ENCODE measurements at regions not wholly inside any gene's neighbourhood (a gene's known extent, or its start where the extent isn't known, plus 50 kb on each side); places are given as distances from the start of the nearest gene placed in this dataset.

- intact Hi-C loops (cut with micrococcal nuclease), result loop anchor here (5.0 kb wide), 1 partner anchor 462 kb away; no protein-coding TSS in a partner anchor
- Histone ChIP-seq H3K4me1 (peaks cover 52% of the 10 kb centered on the region), H3K27ac (replicated peaks) (peak overlapping the region; percentile 76), H3K36me3 (no peaks in the 10 kb centered on the region), H3K27me3 (ENCODE audit: low read depth) (no peaks in the 10 kb centered on the region), H3K4me3 (no peak overlapping the region), H3K9me3 (replicated peaks) (no peaks in the 10 kb centered on the region)
- DNase-seq, result no peak
- TF ChIP-seq, protein P1, sequence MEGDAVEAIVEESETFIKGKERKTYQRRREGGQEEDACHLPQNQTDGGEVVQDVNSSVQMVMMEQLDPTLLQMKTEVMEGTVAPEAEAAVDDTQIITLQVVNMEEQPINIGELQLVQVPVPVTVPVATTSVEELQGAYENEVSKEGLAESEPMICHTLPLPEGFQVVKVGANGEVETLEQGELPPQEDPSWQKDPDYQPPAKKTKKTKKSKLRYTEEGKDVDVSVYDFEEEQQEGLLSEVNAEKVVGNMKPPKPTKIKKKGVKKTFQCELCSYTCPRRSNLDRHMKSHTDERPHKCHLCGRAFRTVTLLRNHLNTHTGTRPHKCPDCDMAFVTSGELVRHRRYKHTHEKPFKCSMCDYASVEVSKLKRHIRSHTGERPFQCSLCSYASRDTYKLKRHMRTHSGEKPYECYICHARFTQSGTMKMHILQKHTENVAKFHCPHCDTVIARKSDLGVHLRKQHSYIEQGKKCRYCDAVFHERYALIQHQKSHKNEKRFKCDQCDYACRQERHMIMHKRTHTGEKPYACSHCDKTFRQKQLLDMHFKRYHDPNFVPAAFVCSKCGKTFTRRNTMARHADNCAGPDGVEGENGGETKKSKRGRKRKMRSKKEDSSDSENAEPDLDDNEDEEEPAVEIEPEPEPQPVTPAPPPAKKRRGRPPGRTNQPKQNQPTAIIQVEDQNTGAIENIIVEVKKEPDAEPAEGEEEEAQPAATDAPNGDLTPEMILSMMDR (IDR thresholded peaks at IDR 0.05; ENCODE audit: borderline replicate concordance), result no peak
These were observed 99.3 kb downstream of the KLF4 start for GRCh38 chr9:107390279-107390678.

DNA sequence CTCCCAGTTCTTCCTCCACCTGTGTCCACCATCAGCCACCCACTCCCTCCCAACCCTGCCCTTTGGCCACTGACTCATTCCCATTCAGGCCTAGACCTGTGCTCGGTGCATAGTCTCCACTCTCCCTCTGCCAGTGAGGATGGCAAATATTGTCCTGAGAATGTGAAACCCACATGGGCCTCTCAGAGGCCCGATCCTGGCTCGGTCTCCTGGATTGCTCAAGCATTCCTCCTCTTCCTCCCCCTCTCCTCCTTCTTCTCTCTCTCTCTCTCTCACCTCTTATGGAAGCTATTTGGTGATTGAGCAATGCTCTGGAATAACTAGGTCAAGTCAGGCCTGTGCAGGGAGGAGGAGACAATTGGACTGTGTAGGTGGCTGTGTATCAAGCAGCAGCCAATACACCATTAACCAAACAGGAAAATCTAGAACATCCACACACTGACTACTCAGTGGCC, 99.9 kb downstream of the KLF4 start:
- Histone ChIP-seq H3K4me1 (peaks cover 52% of the 10 kb centered on the region), H3K9me3 (replicated peaks) (no peaks in the 10 kb centered on the region), H3K27ac (replicated peaks) (peak overlapping the region; percentile 76), H3K36me3 (no peaks in the 10 kb centered on the region), H3K4me3 (no peak overlapping the region), H3K27me3 (ENCODE audit: low read depth) (no peaks in the 10 kb centered on the region)
- TF ChIP-seq, protein P1 (IDR thresholded peaks at IDR 0.05; ENCODE audit: borderline replicate concordance), result no peak
- peak; percentile 44 for DNase-seq
- intact Hi-C loops (cut with micrococcal nuclease), result loop anchor here (5.0 kb wide), 1 partner anchor 463 kb away; no protein-coding TSS in a partner anchor

DNA sequence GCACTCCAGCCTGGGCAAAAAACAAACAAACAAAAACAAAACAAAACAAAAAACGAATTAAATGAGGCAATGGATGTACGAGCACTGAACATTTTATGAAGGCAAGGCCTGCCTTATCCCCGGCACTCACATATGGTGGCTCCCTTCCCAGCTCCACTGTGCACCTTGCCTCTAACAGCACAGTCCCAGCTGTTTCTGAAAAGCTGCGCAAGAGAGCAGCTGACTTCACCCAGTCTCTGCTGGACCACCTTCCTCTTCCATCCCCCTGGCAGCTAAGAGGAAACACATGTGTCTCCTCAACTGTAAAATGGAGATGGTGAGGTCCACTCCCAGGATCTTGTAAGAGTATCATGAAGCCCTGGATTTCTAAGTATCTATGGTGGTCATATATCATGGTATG, 100.7 kb downstream of the KLF4 start:
- no peaks in the 10 kb centered on the region for H3K27me3 ChIP-seq (ENCODE audit: low read depth)
- no peaks in the 10 kb centered on the region for H3K36me3 ChIP-seq
- intact Hi-C loops (cut with micrococcal nuclease), result no loop called here
- TF ChIP-seq, protein P1 (IDR thresholded peaks at IDR 0.05; ENCODE audit: borderline replicate concordance), result no peak
- H3K9me3 ChIP-seq (replicated peaks), result no peaks in the 10 kb centered on the region
- DNase-seq, result peak; percentile 27
- H3K4me3 ChIP-seq, result no peak overlapping the region
- peak overlapping the region; percentile 76 for H3K27ac ChIP-seq (replicated peaks)
- H3K4me1 ChIP-seq, result peaks cover 52% of the 10 kb centered on the region

DNA sequence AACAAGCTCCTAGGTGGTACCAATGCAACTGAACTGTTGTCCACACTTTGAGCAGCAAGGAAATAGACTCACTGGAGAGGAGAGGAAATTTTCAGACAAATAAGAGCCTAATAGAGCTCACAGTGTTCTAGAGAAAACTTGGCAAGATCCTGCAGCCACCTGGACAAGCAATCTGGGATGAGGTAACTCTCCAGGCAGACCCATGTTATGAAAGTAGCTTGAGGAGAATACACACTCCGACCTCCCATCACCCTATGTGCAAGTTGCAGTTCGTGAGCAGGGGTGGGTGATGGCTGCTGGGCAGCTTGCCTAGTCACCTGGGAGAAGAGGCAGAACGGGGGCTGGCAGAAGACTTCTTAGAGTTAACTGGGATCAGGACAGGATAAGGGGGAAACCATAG, 102.2 kb downstream of the KLF4 start:
- no peaks in the 10 kb centered on the region for H3K36me3 ChIP-seq
- no peak overlapping the region for H3K4me3 ChIP-seq
- H3K27me3 ChIP-seq (ENCODE audit: low read depth), result no peaks in the 10 kb centered on the region
- no peaks in the 10 kb centered on the region for H3K9me3 ChIP-seq (replicated peaks)
- TF ChIP-seq, protein P1 (IDR thresholded peaks at IDR 0.05; ENCODE audit: borderline replicate concordance), result no peak
- DNase-seq, result peak; percentile 24
- H3K4me1 ChIP-seq, result peaks cover 52% of the 10 kb centered on the region
- H3K27ac ChIP-seq (replicated peaks), result peak overlapping the region; percentile 76
- intact Hi-C loops (cut with micrococcal nuclease), result no loop called here

GRCh38 chr9:107386396-107386795, 103.2 kb downstream of the KLF4 start:
- Histone ChIP-seq H3K27ac (replicated peaks) (peak overlapping the region; percentile 33), H3K4me3 (no peak overlapping the region), H3K27me3 (ENCODE audit: low read depth) (no peaks in the 10 kb centered on the region), H3K36me3 (no peaks in the 10 kb centered on the region), H3K4me1 (peaks cover 52% of the 10 kb centered on the region), H3K9me3 (replicated peaks) (no peaks in the 10 kb centered on the region)
- TF ChIP-seq, protein P1 (IDR thresholded peaks at IDR 0.05; ENCODE audit: borderline replicate concordance), result no peak
- intact Hi-C loops (cut with micrococcal nuclease), result no loop called here
- peak; percentile 40 for DNase-seq

All from left ventricle myocardium inferior (tissue), 1 donor.